EL (cell line): ENCODE measurements at regions not wholly inside any gene's neighbourhood (a gene's known extent, or its start where the extent isn't known, plus 50 kb on each side); places are given as distances from the start of the nearest gene placed in this dataset.
A peak's percentile ranks its signal among the peaks of the same experiment; 100 is the strongest.
"Not testable (repeated sequence)": the region's sequence is repeated elsewhere in the genome, so short reads cannot be mapped to it uniquely, and the experiment has no call there.

Source experiments
- DNase-seq: peaks from one replicate; pipeline ENCODE4 v3.0.0-alpha.2; 2016

DNA sequence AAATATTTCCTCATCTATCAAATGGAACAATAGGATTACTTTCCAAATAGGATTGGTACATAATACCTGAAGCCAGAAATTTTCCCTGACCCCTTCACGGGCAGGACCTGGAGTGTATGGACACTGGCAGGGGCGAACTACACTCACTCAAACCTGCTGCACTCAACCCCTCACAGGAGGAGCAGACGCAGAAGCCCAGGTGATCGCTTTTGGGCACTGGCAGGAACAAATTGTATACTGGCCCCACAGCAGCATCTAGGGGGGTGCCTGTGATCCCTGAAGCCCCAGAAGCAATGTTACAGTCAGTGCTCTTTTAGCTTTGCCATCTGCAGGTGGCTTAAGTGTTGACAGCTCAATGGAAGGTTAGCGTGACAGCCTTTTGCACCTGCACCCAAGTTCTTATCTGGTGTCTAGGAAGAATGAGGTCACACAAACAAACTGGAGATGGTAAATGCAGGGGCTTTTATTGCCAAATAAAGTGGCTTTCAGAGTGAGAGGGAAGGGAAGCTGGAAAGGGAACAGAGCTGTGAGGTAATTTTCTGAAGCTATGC, 199.2 kb upstream of the NEGR1 start:
- no peak for DNase-seq

DNA sequence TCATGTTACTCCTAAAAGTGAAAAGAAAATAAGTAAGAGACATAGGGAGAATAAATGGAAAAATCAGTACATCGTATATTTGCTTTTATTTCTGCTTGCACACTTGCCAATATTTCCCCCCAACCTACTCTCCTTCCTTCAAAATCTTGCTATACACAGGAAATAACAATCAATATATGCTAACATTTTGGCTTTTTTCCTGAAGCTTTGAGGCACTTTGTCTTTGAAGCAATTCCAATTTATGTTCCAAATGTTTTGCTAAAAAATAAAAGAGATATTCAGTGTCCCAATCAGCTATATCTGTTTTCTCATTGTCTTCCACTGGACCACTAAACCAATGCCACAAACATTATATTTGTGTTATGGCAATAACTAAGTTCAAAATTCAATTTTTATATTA, 184.0 kb upstream of the NEGR1 start:
- no peak for DNase-seq

DNA sequence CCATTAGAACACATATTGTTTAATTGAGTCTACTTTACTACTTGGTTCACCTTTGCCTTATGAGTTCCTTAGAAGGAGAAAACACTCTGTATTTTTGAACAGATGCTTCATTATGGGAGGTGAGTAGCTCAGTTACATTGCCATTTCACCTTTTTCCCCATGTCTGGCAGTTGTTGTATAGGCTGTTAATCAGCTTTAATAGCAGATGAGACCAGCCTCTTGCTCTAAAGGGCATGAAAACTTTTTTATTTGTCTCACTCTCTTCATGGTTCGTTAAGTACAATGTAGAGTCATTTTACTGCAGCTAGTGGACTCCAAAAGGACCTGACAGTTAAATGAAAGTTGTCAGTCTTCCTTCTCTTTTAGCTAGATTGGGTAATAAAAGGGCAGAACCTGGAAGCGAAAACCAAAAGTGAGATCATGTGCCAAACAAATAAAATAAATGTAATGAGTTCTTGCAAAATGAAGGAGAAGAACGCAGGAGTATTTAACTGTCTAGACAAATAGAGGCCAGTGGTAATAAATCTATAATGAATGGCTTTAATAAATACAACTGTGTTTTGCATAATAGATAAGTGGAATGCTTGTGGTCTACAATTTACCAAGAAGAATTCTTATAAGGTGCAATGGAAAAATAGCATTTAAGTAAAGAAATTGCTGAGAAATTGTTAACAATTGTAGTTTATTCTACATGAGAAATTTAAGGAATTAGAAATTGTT, 180.0 kb upstream of the NEGR1 start:
- no peak for DNase-seq

DNA sequence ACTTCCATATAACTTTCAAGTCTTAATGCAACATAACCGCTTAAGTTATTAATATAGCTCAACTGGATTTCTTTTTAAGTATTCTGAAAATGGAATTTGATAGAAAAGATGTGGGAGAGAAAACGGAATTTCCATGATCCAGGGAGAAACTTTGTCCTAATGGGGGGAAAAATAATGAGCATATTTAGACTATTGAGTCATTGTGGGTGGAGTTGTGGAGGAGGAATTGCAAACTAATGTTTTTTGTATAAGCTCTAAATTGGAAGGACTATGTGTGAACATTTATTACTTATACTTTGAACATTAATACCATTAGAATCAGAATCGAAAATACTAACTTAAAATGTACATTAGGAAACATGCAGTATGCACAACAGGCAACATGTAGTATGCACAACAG, 159.9 kb upstream of the NEGR1 start:
- peak; percentile 41 for DNase-seq

DNA sequence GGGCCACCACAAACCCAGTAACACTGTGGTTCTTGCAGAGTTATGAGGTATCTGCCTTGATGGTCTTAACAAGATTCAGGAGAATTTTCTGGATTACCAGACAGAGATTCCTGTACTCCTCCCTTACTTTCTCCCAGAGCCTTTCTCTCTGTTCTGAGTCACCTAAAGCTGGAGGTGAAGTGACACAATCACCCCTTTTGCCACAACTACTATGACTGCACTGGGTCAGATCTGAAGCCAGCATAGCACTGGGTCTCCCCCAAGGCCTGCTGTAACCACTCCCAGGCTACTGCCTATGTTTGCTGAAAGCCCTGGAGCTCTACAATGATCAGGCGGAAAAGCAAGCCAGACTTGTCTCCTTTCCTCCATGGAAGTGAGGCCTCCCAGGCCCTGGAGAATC, 156.7 kb upstream of the NEGR1 start:
- peak; percentile 39 for DNase-seq

DNA sequence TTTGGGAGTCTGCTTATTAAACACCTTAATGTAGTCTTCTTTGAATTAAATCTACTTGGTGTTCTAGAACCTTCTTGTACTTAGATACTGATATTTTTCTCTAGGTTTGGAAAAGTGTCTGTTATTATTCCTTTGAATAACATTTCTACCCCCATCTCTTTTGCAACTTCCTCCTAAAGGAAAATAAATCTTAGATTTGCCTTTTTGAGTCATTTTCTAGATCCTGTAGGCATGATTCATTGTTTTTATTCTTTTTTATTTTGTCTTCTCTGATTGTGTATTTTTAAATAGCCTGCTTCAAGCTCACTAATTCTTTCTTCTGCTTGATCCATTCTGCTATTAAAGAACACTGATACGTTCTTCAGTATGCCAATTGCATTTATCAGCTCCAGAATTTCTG, 155.9 kb upstream of the NEGR1 start:
- DNase-seq = no peak

DNA sequence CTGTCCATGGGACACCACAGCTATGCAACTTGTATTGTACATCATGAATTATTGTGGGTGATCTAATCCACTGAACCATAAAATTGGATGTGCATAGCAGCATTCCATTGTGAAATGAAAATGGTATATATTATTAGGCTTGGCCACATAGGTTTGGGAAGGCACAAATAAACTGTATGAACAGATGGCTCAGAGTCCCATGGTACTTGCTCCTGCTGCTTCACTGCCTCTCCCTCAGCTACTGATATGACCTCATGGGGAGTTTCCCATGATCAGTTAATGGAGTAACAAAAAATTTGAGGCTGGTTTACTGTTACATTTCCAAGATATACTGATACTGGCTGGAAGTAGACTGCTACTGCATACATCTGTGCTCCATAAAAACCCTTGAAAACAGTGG, 152.7 kb upstream of the NEGR1 start:
- DNase-seq = peak; percentile 41

DNA sequence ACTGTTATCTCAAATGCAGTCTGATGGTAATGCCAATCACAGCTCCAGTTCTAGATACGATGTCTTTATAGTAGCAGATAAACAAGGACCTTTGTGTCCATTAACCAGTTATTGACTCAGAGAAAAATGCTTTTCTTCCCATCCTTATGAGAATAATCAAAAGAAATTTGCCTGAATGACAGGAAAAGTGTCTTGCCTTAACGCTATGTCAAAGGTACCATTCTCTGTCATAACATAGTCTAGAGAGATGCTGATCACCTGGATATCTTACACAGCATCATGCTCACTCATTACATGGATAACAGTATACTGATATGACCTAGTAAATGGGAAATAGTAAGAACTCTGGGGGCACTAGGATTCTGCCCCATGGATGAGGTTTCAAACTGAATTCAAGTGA, 151.7 kb upstream of the NEGR1 start:
- DNase-seq = no peak

DNA sequence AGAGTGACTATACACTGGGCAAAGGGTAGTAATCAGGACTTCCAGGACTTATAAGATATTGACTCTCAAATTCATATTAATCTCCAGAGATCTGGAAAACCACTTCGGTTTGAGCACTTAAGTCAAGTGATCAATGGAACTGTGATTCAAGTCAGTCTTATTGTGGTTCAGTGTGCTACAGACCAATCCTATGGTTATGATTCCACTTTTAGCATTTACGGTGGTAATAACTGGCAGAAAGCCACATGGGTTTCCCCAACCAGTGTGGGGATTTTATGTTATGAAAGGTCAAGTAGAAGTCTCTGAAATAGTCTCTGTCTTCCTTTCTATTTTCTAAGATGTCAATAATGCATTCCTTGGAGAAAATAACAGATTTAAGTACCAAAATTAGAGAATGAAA, 151.3 kb upstream of the NEGR1 start:
- no peak for DNase-seq

DNA sequence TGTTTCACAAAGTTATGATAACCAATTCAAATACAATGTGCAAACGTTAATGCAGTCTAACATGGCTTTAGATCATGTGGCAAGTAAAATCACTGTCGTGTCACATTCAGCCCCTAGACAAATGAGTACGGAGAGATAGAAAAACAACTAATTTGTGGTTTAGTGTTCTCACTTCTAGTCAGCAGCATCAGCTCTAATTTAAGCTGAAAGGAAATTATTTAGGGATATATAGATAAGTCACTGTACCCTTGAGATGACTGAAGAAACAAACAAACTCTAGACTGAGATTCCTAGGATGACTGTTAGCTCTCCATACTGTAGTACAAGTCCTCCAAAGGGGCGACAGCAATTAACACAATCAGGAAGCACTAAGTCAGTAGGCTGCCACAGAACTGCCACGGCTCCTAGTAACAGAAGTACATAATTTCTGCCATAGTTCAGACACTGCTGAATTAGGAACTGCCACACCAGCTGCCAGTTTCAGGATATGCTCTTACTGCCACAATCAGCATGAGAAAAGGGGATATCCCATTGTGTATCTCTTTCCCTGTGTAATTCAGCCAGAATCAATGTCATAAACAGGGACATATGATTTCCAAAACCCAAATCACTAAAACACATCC, 150.4 kb upstream of the NEGR1 start:
- DNase-seq = no peak

DNA sequence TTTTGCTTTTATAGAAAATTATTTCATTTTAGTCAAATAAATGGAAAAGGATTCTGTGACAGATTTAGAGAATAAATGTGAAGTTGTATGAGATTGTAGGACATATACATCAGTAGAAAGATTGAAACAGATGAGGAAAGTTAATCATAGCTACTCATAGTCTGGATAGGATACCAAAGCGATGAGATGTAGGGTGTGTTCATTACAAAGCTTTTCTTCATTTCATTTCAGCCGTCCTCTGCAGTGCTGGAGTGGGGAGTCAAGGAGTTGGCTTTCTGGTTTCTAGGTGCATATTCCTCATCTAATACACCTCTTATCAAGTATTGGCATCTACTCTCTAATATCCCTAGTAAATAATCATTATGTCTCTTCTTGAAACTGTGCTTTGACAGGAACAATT, 149.5 kb upstream of the NEGR1 start:
- DNase-seq = no peak

DNA sequence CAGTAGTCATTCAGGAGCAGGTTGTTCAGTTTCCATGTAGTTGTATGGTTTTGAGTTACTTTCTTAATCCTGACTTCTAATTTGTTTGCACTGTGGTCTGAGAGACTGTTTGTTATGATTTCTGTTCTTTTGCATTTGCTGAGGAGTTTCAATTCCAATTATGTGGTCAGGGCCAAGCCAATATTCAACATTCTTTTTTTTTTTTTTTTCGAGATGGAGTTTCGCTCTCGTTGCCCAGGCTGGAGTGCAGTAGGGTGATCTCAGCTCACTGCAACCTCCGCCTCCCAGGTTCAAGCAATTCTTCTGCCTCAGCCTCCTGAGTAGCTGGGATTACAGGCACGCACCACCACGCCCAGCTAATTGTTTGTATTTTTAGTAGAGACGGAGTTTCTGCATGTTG, 145.9 kb upstream of the NEGR1 start:
- DNase-seq = not testable (repeated sequence)

DNA sequence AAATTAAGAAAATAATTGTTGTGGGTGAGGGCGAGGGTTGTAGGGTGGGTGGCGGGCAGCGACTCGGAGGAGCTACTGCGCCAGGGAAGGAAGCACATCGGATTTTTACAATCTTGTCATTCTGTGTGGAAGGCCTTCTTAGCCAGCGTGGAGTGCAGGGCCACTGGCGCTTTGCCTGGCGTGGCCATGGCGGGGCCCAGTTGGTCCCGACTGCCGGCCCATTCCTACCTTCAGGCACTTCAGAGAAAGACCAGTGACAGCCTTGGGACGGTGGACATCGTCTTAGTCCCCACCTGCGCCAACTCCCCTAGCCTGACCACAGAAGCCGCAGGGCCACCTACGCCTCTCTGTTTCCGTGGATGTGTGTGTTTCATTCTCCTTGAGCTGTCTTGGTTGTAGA, 136.9 kb upstream of the NEGR1 start:
- no peak for DNase-seq

DNA sequence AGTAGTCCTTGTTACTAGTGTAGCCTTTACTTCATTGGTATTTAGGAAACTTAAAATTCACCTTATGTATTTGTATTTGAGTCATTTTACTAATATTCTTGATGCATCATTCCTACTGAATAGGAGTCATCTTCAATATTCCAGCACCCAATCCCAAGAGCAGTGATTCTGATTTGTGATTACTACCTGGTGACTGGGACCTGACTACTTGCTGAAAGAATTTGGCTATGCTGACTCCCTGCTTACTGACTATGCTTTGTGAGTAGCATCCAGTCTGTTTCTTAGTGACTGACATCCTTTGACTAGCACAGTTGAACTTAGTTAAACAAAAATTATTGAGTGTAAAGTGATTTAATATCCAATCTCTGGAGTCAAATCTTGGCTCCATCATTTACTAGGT, 129.9 kb upstream of the NEGR1 start:
- DNase-seq = peak; percentile 47

DNA sequence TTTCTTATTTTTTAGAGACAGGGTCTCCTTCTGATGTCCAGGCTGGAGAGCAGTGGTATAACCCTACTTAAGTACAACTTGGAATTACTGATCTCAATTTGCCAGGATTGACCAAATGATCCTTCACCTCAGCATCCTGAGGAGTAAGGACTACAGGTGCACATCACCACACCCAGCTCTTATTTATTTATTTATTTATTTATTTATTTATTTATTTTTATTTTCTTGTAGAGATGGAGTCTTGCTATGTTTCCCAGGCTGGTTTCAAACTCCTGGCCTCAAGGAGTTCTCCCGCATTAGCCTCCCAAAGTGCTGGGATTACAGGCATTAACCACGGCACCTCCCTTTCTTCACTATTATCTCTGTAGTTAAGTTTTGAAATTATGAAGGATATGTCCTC, 117.5 kb upstream of the NEGR1 start:
- no peak for DNase-seq

DNA sequence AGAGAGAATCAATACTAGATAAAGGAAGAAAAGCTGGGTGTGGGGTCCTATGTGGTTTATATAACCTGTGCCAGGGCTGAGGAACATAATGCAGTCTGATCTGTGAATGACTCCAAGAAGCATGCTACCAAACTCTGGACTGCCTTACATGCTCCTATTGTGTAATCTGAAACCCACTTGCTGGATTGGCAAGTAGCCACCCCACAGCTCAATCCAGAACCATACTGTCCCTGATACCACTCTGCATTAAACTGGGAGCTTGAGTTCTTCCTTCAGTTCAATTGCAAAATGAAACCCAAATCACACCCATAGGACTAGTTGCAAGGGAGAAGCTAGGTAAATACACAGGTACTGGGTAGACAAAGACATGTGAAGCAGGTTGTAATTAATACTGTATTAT, 115.4 kb upstream of the NEGR1 start:
- peak; percentile 78 for DNase-seq

DNA sequence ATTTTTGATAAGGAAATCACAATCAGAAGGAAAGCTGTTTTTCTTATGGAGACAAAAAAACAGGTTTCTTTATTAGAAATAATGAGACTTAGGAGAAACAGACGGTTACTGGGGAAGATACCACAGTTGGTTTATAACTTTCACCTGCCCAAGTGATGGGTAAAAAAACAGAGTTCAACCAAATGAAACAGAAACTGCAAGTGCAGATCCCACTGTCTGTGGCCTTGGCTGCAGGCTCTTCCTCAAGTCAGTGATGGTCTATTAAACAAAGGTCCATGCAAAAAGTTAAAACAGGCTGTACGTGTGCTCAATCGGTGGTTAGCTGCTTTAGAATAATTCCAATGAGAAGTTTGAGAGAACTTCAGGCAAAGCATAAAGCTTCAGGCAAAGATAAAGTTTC, 112.1 kb upstream of the NEGR1 start:
- no peak for DNase-seq

DNA sequence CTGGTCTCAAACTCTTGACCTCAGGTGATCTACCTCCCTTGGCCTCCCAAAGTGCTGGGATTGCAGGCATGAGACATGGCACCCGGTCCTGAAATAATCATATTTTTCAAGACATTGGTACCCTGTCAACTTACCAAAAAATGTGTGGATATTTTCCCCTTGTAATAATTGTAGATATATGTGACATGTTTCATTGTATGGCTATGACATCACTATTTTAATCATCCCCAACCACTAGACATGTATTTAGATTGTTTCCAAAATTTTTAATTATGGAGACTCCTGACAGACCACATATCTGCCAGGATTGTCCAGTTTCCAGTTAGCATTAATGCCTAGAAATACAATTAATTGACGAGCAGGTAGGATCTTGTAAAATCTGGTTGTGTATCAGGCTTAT, 96.7 kb upstream of the NEGR1 start:
- no peak for DNase-seq

DNA sequence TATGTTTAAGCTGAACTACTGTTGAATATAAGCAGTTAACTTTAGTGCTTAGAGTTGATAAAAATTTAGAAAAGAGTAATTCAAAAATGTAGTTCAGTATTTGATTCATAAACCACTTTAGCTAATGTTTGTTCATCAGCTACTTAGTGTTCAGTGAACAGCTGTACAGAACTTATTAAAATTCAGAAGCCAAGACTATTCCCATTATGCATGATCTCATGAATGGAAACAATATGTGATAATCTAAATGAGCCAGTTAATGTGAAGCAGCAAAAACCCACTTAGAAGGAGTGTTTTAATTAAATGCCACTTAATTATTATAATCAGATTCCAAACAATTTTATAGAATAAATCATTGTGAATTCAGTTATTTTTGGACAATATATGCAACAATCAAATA, 92.9 kb upstream of the NEGR1 start:
- no peak for DNase-seq

DNA sequence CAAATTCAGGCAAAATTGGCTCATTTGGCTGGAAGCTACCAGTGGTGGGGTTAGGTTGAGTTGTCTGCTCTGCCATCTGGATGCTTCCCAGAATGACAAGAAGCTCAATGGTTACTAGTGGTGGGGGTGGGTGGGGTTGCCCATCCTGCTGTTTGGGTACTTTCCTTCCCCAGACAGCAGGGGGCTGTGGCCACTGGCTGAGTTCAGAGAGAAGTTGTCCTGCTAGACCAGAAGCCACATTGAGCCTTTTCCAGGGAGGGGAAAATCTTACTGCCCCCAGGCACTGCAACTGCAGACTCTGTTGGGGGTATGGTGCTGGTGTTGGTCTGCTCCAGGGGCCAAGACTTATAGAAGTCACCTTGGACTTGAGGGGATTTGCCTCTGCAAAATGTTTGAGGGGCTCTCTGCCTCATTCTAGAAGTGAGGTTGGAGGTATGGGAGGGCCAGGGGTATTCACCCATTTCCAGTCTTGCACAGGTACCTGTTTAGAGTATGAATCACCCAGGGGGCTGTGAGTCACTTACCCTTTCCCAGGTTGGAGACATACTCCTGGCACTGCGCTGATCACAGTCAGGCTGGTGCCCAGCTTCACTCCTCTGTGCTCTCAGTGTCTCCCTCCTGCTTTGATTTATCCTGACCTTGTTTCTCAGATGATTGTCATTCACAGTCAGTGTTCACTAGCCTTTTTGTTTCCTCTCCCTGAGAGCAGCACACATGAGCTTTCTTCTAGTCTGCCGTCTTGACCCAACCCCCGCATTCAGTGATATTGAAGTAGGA, 89.1 kb upstream of the NEGR1 start:
- DNase-seq = no peak

DNA sequence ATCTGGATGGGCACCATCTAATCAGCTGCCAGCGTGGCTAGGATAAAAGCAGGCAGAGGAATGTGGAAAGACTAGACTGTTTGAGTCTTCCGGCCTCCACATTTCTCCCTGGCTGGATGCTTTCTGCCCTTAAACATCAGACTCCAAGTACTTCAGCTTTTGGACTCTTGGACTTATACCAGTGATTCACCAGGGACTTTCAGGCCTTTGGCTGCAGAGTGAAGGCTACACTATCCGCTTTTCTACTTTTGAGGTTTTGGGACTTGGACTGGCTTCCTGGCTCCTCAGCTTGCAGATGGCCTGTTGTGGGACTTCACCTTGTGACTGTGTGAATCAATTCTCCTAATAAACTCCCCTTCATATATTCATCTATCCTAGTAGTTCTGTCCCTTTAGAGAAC, 88.5 kb upstream of the NEGR1 start:
- not testable (repeated sequence) for DNase-seq

DNA sequence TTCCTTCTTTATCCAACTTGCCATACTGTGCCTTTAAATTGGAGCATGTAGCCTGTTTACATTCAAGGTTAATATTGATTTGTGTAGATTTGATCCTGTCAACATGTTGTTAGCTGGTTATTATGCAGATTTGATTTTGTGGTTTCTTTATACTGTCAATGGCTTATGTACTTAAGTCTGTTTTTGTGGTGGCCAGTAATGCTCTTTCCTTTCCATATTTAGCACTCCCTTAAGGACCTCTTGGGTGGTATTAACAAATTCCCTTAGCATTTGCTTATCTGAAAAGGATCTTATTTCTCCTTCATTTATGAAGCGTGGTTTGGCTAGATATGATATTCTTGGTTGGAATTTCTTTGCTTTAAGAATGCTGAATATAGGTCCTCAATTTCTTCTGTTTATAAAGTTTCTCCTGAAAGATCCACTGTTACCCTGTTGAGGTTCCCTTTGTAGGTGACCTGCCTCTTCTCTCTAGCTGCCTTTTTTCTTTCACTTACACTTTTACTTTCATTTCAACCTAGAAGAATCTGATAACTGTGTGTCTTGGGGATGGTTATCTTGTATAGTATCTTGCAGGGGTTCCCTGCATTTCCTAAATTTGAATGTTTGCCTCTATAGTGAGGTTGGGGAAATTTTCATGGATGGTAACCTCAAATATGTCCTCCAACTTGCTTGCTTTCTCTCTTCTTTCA, 86.9 kb upstream of the NEGR1 start:
- peak; percentile 6 for DNase-seq

DNA sequence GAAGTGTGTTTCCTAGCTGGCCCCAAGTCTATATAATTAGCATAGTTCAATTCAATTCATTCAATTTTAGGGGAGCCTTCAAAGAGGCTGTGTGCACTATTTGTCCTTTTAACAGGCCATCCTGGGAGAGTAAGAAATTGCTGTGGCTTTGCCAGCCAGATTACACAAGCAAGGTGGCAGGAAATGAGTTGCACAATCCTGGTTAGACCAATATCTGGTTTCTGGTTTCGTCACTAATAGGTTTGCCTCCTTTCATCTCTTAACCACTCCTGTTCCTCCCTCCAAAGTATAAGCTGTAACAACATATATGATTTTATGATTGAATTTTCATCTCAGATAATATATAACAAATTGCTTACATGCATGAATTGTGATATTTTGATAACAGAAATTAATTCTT, 84.1 kb upstream of the NEGR1 start:
- peak; percentile 51 for DNase-seq
